GM19438 (cell line): ENCODE measurements at regions not wholly inside any gene's neighbourhood (a gene's known extent, or its start where the extent isn't known, plus 50 kb on each side); places are given as distances from the start of the nearest gene placed in this dataset.

Source experiments
- ATAC-seq: cut with Tn5 transposase; IDR thresholded peaks from one replicate; pipeline ENCODE4 v1.9.1; 2021; ENCODE audit warnings: low read depth; ENCODE audit not compliant: unreplicated experiment

GRCh38 chr3:115513416-115513800, 109.9 kb upstream of the GAP43 start:
- ATAC-seq: no peak

DNA sequence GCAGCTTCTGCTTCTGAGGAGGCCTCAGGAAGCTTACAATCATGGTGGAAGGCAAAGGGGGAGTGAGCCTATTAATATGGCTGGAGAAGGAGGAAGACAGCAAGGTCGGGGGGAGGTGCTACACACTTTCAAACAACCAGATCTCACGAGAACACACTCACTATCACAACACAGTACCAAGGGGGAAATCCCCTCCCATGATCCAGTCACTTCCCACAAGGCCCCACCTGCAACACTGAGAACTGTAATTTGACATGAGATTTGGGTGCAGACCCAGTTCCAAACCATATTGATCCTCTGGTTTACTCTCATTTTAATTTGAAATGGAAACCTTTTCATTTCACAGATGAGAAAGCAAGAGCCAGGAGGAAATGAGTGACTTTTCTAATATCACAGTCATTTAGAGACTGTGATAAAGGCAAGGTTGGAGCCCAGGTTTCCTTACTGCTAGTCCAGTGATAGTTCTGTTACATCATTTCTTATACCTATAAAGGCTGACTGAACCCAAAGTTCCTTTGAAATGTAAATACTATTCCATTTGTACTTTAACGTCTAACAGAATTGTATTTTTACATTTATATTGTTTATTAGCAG, 105.8 kb upstream of the GAP43 start:
- no peak for ATAC-seq

- ATAC-seq: no peak
These were observed 105.0 kb upstream of the GAP43 start for GRCh38 chr3:115518100-115518852.

- ATAC-seq: no peak
These were observed 103.1 kb upstream of the GAP43 start for GRCh38 chr3:115520241-115520640.

GRCh38 chr3:115520651-115521245, 102.6 kb upstream of the GAP43 start:
- ATAC-seq: no peak

GRCh38 chr3:115523458-115523857, 99.9 kb upstream of the GAP43 start:
- no peak for ATAC-seq

GRCh38 chr3:115524549-115524948, 98.8 kb upstream of the GAP43 start:
- ATAC-seq: no peak

- ATAC-seq: no peak
These were observed 97.6 kb upstream of the GAP43 start for GRCh38 chr3:115525731-115526130.

GRCh38 chr3:115533218-115533617, 90.1 kb upstream of the GAP43 start:
- no peak for ATAC-seq

DNA sequence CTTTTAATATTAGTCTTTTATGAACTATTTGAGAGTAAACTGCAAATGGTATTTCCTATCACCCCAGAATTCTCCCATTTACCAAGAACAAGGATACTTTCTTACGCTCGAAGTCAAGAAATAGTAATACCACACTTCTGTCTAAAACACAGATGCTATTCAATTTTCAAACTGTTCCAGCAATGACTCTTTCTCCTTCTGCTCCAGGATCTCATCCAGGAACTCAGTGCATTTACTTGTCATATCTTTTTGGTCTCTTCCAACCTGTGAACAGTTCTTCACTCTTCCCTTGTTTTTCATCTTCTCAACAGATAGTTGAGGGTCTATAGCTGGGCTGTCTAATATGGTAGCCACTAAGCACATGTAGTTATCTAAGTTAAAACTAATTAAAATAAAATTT, 87.1 kb upstream of the GAP43 start:
- no peak for ATAC-seq

DNA sequence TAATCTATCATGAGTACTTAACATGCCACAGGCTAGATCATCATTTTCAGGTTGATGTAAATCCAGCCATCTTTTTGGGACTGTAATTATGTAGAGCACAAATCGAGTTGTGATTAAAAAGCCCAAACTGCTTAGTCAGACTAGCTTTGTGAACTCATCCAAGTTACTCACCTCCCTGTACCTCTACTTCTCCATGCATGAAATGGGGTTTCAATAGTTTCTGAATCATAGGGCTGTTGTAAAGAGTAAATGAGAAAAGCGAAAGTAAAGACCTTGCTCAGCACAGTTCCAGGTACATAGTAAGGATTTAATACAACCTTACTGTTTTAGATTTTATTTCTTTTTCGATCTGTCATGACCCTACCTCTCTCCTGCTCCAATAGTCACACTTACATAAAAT, 85.6 kb upstream of the GAP43 start:
- ATAC-seq: no peak

- no peak for ATAC-seq
These were observed 76.1 kb upstream of the GAP43 start for GRCh38 chr3:115547207-115547606.

- no peak for ATAC-seq
These were observed 74.7 kb upstream of the GAP43 start for GRCh38 chr3:115548611-115549010.

DNA sequence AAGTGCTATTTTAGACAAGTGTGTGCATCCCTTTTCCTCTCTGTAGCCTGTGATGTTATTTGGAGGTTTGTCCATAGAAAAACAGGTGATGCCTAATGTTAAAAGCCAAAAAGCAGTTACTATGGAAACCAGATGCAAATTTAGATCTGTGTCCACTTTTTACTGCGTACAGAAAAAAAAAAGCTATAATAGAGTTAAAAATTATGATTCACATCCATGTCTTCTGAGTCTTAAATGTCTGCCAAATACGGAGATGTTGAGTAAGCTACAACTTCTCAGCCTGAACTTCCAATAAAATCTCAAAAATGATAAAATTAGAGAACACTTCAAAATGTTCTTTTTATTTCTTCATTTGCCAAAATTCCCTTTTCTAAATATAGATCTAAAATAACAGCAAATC, 74.2 kb upstream of the GAP43 start:
- ATAC-seq: no peak

DNA sequence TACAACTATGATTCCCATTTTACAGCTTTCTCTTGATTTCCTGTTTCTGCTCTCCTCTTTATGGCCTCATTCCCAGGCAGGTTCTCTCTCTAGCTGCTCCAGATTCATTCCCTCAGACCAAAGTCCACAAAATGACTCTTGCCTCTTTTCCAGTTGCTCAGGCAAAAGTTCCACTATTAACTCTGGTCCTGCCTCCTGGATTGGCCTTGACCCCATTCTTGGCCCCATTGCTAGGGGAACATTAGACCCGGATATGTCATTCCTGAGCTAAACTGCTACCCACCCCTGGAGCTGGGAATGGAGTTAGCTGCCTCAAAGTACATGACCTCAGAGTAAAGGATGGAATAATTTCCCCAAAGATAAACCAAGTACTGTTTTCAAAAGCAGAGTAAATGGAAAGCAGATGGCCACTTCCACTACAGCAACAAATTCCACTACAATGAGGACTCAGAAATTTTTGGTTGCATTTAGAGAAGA, 73.0 kb upstream of the GAP43 start:
- no peak for ATAC-seq

GRCh38 chr3:115551016-115551415, 72.3 kb upstream of the GAP43 start:
- no peak for ATAC-seq

DNA sequence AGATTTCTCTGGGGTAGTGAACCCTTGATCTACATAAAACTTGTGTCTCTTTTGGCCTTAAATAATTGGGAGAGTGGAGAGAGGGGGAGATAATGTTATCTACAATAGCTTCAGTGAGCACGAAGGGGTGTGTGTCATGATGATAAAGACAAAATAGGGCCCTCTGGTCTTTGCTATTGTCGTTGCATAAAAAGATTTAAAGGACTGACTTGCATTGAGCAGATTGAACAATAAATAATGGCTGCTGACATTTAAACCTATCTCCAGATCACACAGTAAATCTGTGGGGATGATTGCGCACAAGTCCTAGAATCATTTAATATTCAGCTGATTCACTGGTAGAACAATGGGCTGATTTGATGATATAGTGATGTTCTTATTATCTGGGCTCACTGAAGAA, 71.3 kb upstream of the GAP43 start:
- no peak for ATAC-seq

- no peak for ATAC-seq
These were observed 69.4 kb upstream of the GAP43 start for GRCh38 chr3:115553796-115554486.

GRCh38 chr3:115554487-115554807, 68.9 kb upstream of the GAP43 start:
- no peak for ATAC-seq

DNA sequence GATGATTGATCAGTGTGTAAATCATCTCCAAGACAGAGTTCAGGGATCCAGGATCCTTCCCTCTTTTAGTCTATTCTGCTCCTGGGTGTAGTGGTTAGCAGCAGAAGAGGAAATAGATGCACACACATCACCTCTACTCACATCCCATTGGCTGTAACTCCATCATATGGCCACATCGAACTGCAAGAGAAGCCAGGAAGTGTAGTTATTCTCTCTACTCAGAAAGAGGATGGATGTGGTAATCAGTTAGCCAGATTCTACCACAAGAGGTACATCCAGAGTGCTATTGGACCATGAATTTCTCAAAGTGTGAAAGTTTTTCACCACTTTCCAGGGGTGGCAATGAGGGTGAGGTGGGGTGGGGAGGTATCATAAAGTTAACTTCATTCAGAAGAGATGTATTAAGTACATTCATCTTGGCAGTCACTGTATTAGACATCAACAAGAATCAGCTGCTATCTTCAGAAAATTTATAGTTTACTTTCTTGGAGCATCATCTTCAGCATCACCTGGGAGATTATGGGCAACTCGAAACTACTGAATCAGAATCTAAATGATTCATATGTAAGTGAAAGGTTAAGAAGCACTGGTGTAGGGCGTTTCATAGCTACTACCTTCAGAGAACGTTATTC, 60.6 kb upstream of the GAP43 start:
- ATAC-seq: no peak

- no peak for ATAC-seq
These were observed 59.3 kb upstream of the GAP43 start for GRCh38 chr3:115563984-115564383.
